PC-9 (cell line): ENCODE measurements at regions not wholly inside any gene's neighbourhood (a gene's known extent, or its start where the extent isn't known, plus 50 kb on each side); places are given as distances from the start of the nearest gene placed in this dataset.
"Not testable (repeated sequence)": the region's sequence is repeated elsewhere in the genome, so short reads cannot be mapped to it uniquely, and the experiment has no call there.

Experiments used
- BruUV-seq: library from RNA; stranded (reverse); fragments of 400-500 nt; replicated peaks from 2 replicates; lab custom pipeline; 2021; lab: Mats Ljungman, UMichigan
- CTCF ChIA-PET: fragments of 300-600 bp; sonication (Branson Sonifier 250); formaldehyde crosslinking; loops from one replicate; lab custom pipeline; 2022; ENCODE audit warnings: antibody characterized with exemption; lab: Charles Lee
- POLR2A ChIA-PET: fragments of 300-600 bp; sonication (Branson Sonifier 250); formaldehyde crosslinking; loops from one replicate; lab custom pipeline; 2022; ENCODE audit warnings: antibody characterized with exemption; ENCODE audit not compliant: unreplicated experiment; lab: Charles Lee
- DNase-seq, 2 experiments: peaks; one replicate each; pipeline versions ENCODE4 v3.0.0 to v3.0.0-alpha.2; 2015 to 2022; ENCODE audit warnings: mixed read lengths in 1 of 2
- H2AFZ ChIP-seq: fragments of 200-600 bp; sonication (generic); 2 replicates; pipeline ENCODE4 v1.8.1; 2017; ENCODE audit warnings: antibody characterized with exemption
- H3F3A ChIP-seq: fragments of 200-600 bp; sonication (generic); 2 replicates; pipeline ENCODE4 v1.8.1; 2017; ENCODE audit warnings: antibody characterized with exemption, mild to moderate bottlenecking, low read depth; ENCODE audit not compliant: insufficient read depth
- H3K27ac ChIP-seq: fragments of 200-600 bp; sonication (generic); 2 replicates; pipeline ENCODE4 v1.6.1; 2016; ENCODE audit warnings: mixed run types
- H3K27me3 ChIP-seq: fragments of 200-600 bp; sonication (generic); 2 replicates; pipeline ENCODE4 v1.6.1; 2016; ENCODE audit warnings: low read depth, mixed run types; ENCODE audit not compliant: insufficient read depth
- H3K36me3 ChIP-seq: fragments of 200-600 bp; sonication (generic); 2 replicates; pipeline ENCODE4 v1.6.1; 2016; ENCODE audit warnings: low read depth, mixed run types
- H3K4me1 ChIP-seq: fragments of 200-600 bp; sonication (generic); replicated peaks from 2 replicates; pipeline ENCODE4 v1.6.1; 2016; ENCODE audit warnings: mixed run types; ENCODE audit not compliant: insufficient read depth
- H3K4me2 ChIP-seq: fragments of 200-600 bp; sonication (generic); 2 replicates; pipeline ENCODE4 v1.6.1; 2017; ENCODE audit warnings: mixed run types
- H3K4me3 ChIP-seq: fragments of 200-600 bp; sonication (generic); 2 replicates; pipeline ENCODE4 v1.6.1; 2016; ENCODE audit warnings: mixed run types
- H3K79me2 ChIP-seq: fragments of 200-600 bp; sonication (generic); 2 replicates; pipeline ENCODE4 v1.6.1; 2017; ENCODE audit warnings: low read depth, mixed run types
- H3K9me2 ChIP-seq: fragments of 200-600 bp; sonication (generic); 2 replicates; pipeline ENCODE4 v1.8.1; 2017; ENCODE audit warnings: mild to moderate bottlenecking; ENCODE audit not compliant: insufficient read depth
- H3K9me3 ChIP-seq: fragments of 200-600 bp; sonication (generic); 2 replicates; pipeline ENCODE4 v1.8.1; 2016; ENCODE audit warnings: low read depth; ENCODE audit not compliant: insufficient read depth
- H4K20me1 ChIP-seq: fragments of 200-600 bp; sonication (generic); 2 replicates; pipeline ENCODE4 v1.8.1; 2017; ENCODE audit not compliant: insufficient read depth
- EZH2 ChIP-seq: fragments of 200-600 bp; sonication (generic); IDR thresholded peaks from 2 replicates; pipeline ENCODE4 v1.8.0; 2017; ENCODE audit warnings: antibody characterized with exemption, low read depth
- intact Hi-C: fragments of 100-400 bp; cut with micrococcal nuclease; formaldehyde crosslinking; loops from one replicate; pipeline ENCODE4 v1.10.0; 2022; ENCODE audit not compliant: unreplicated experiment
- TF ChIP-seq, protein P1 (sequence below): fragments of 200-600 bp; sonication (generic); conservative IDR thresholded peaks from 2 replicates; pipeline ENCODE4 v1.6.1; 2017; ENCODE audit warnings: mixed run types, antibody characterized with exemption, mild to moderate bottlenecking, moderate library complexity

GRCh38 chr3:166836836-166837235 lies 543.3 kb downstream of the ZBBX start:
- H3K9me3 ChIP-seq = 0 out of 2 replicates have a peak, but pooled peaks cover 8% of the 10 kb centered on the region
- H3K4me3 ChIP-seq = no peak overlapping the region
- no peak overlapping the region for H3K4me2 ChIP-seq
- no peak for TF ChIP-seq EZH2
- TF ChIP-seq, protein P1, sequence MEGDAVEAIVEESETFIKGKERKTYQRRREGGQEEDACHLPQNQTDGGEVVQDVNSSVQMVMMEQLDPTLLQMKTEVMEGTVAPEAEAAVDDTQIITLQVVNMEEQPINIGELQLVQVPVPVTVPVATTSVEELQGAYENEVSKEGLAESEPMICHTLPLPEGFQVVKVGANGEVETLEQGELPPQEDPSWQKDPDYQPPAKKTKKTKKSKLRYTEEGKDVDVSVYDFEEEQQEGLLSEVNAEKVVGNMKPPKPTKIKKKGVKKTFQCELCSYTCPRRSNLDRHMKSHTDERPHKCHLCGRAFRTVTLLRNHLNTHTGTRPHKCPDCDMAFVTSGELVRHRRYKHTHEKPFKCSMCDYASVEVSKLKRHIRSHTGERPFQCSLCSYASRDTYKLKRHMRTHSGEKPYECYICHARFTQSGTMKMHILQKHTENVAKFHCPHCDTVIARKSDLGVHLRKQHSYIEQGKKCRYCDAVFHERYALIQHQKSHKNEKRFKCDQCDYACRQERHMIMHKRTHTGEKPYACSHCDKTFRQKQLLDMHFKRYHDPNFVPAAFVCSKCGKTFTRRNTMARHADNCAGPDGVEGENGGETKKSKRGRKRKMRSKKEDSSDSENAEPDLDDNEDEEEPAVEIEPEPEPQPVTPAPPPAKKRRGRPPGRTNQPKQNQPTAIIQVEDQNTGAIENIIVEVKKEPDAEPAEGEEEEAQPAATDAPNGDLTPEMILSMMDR = no peak
- ChIA-PET POLR2A (no interaction called here), CTCF (no interaction called here)
- H3K9me2 ChIP-seq = no peaks in the 10 kb centered on the region
- H2AFZ ChIP-seq = no peak overlapping the region
- no peak overlapping the region for H3K27ac ChIP-seq
- no TSS peak for BruUV-seq
- H4K20me1 ChIP-seq = no peaks in the 10 kb centered on the region
- DNase-seq = no peak
- no peaks in the 10 kb centered on the region for H3K36me3 ChIP-seq
- no peaks in the 10 kb centered on the region for H3F3A ChIP-seq
- intact Hi-C loops = loop anchor here (10.0 kb wide), 1 partner anchor 198 kb away; no protein-coding TSS in a partner anchor
- H3K27me3 ChIP-seq = no peaks in the 10 kb centered on the region
- H3K79me2 ChIP-seq = no peaks in the 10 kb centered on the region
- 0 out of 2 replicates have a peak, but pooled peaks cover 8% of the 10 kb centered on the region for H3K4me1 ChIP-seq

DNA sequence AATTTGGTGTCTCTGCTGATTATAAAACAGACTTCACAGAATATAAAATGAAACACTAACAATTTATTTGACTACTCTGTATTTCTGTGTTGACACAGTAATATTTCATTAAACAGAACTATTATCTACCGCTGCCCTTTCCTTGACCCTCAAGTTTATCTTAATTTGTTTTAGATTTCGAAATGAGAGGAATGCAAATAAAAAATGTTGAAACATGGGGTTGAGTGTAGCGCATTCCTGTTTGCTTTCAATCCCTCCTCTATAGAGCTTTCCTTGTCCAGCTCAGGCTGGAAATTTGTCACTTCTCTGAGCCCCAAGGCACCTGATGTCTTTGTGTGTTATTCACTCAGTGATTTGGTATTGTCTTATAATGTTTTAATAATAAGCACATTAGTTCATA lies 550.2 kb downstream of the ZBBX start:
- POLR2A ChIA-PET = interaction anchor here (0.6 kb wide), 1 partner anchor 42 kb away, joined by 3 read pairs; no protein-coding TSS in a partner anchor
- Histone ChIP-seq H3K9me3 (0 out of 2 replicates have a peak, but pooled peaks cover 4% of the 10 kb centered on the region), H3K27me3 (no peaks in the 10 kb centered on the region), H3K9me2 (no peaks in the 10 kb centered on the region), H3F3A (no peaks in the 10 kb centered on the region), H4K20me1 (no peaks in the 10 kb centered on the region), H3K36me3 (no peaks in the 10 kb centered on the region), H3K79me2 (no peaks in the 10 kb centered on the region), H3K27ac (no peak overlapping the region), H2AFZ (no peak overlapping the region), H3K4me3 (no peak overlapping the region), H3K4me2 (no peak overlapping the region), H3K4me1 (peaks cover 13% of the 10 kb centered on the region; the same call in 1 of the 2 replicates)
- CTCF ChIA-PET = no interaction called here
- intact Hi-C loops = loop anchor here (10.0 kb wide), 1 partner anchor 205 kb away; no protein-coding TSS in a partner anchor
- no TSS peak for BruUV-seq
- TF ChIP-seq EZH2 = no peak
- TF ChIP-seq, protein P1 = no peak
- DNase-seq = peak; percentile 22 to 78

GRCh38 chr3:166818464-166818863 lies 561.6 kb downstream of the ZBBX start:
- CTCF ChIA-PET = no interaction called here
- intact Hi-C loops = no loop called here
- POLR2A ChIA-PET = no interaction called here

GRCh38 chr3:166817269-166817668 lies 562.8 kb downstream of the ZBBX start:
- POLR2A ChIA-PET, H2AFZ ChIP-seq, DNase-seq, H3K27ac ChIP-seq, H3K4me2 ChIP-seq, H3K27me3 ChIP-seq, H3K4me3 ChIP-seq, H3K79me2 ChIP-seq, BruUV-seq, H3K36me3 ChIP-seq, H3K9me3 ChIP-seq, intact Hi-C loops, H3K9me2 ChIP-seq, H3K4me1 ChIP-seq, H4K20me1 ChIP-seq, H3F3A ChIP-seq: not testable (repeated sequence)
- CTCF ChIA-PET = interaction anchor here (0.6 kb wide), 1 partner anchor 167 kb away, joined by 4 read pairs; no protein-coding TSS in a partner anchor

More at GRCh38 chr3:166818464-166818863, 561.6 kb downstream of the ZBBX start:
- no peak overlapping the region for H3K27ac ChIP-seq
- BruUV-seq = no TSS peak
- peaks cover 2% of the 10 kb centered on the region; the same call in 1 of the 2 replicates for H3K9me2 ChIP-seq
- TF ChIP-seq, protein P1 = no peak
- TF ChIP-seq EZH2 = no peak
- H3K4me2 ChIP-seq = 0 out of 2 replicates have a peak overlapping the region, but pooled peaks have one; percentile 2
- H3K4me3 ChIP-seq = no peak overlapping the region
- no peaks in the 10 kb centered on the region for H3K36me3 ChIP-seq
- H3K79me2 ChIP-seq = no peaks in the 10 kb centered on the region
- no peak for DNase-seq
- H3K9me3 ChIP-seq = no peaks in the 10 kb centered on the region
- no peaks in the 10 kb centered on the region for H3F3A ChIP-seq
- peaks cover 2% of the 10 kb centered on the region; the same call in 1 of the 2 replicates for H3K4me1 ChIP-seq
- H4K20me1 ChIP-seq = no peaks in the 10 kb centered on the region
- H3K27me3 ChIP-seq = no peaks in the 10 kb centered on the region
- H2AFZ ChIP-seq = no peak overlapping the region
